Astrocyte (in vitro differentiated cells and primary cell): ENCODE measurements at regions not wholly inside any gene's neighbourhood (a gene's known extent, or its start where the extent isn't known, plus 50 kb on each side); places are given as distances from the start of the nearest gene placed in this dataset.

Source experiments
- DNase-seq: peaks from one replicate; pipeline ENCODE4 v3.0.0-alpha.2; 2010; ENCODE audit warnings: low read depth
- FAIRE-seq: peaks from 2 replicates; lab custom pipeline; 2011; peaks lifted over from hg19 to GRCh38; lab: Jason Lieb, UNC
- H2AFZ ChIP-seq: 2 replicates; pipeline ENCODE4 v1.6.0; 2012; ENCODE audit warnings: low read depth, low read length, inconsistent platforms
- H3K27ac ChIP-seq: 2 replicates; pipeline ENCODE4 v1.5.1; 2011; ENCODE audit warnings: low read depth, low read length, inconsistent platforms
- H3K27me3 ChIP-seq: 2 replicates; pipeline ENCODE4 v1.6.0; 2011; ENCODE audit warnings: low read length, inconsistent platforms; ENCODE audit not compliant: insufficient read depth
- H3K36me3 ChIP-seq: 2 replicates; pipeline ENCODE4 v1.5.1; 2011; ENCODE audit warnings: low read length, inconsistent platforms; ENCODE audit not compliant: insufficient read depth
- H3K4me1 ChIP-seq: 2 replicates; pipeline ENCODE4 v1.5.1; 2011; ENCODE audit warnings: low read length, inconsistent platforms; ENCODE audit not compliant: insufficient read depth
- H3K4me2 ChIP-seq: 2 replicates; pipeline ENCODE4 v1.6.0; 2012; ENCODE audit warnings: low read length, inconsistent platforms
- H3K4me3 ChIP-seq: 2 replicates; pipeline ENCODE4 v1.5.1; 2011; ENCODE audit warnings: low read depth, mild to moderate bottlenecking, low read length, inconsistent platforms; ENCODE audit not compliant: insufficient read depth
- H3K79me2 ChIP-seq: 2 replicates; pipeline ENCODE4 v1.6.0; 2012; ENCODE audit warnings: mild to moderate bottlenecking, low read length, inconsistent platforms; ENCODE audit not compliant: insufficient read depth
- H3K9ac ChIP-seq: 2 replicates; pipeline ENCODE4 v1.6.0; 2012; ENCODE audit warnings: mild to moderate bottlenecking, low read length, inconsistent platforms
- H3K9me3 ChIP-seq: 2 replicates; pipeline ENCODE4 v1.5.1; 2012; ENCODE audit warnings: low read depth, mild to moderate bottlenecking, low read length, inconsistent platforms; ENCODE audit not compliant: insufficient read depth
- H4K20me1 ChIP-seq: 2 replicates; pipeline ENCODE4 v1.6.0; 2012; ENCODE audit warnings: low read length, inconsistent platforms; ENCODE audit not compliant: insufficient read depth
- H3K27ac Mint-ChIP-seq: one replicate; pipeline ENCODE4 v1.8.0; 2021; ENCODE audit warnings: mild to moderate bottlenecking, mixed read lengths; ENCODE audit not compliant: unreplicated experiment
- H3K27me3 Mint-ChIP-seq: one replicate; pipeline ENCODE4 v1.8.0; 2021; ENCODE audit warnings: low read depth, mixed read lengths; ENCODE audit not compliant: unreplicated experiment
- H3K36me3 Mint-ChIP-seq: one replicate; pipeline ENCODE4 v1.8.0; 2021; ENCODE audit warnings: low read depth, mixed read lengths; ENCODE audit not compliant: unreplicated experiment
- H3K4me1 Mint-ChIP-seq: one replicate; pipeline ENCODE4 v1.8.0; 2021; ENCODE audit warnings: low read depth, mixed read lengths; ENCODE audit not compliant: unreplicated experiment
- H3K4me3 Mint-ChIP-seq: one replicate; pipeline ENCODE4 v1.8.0; 2021; ENCODE audit warnings: mild to moderate bottlenecking, moderate library complexity, mixed read lengths; ENCODE audit not compliant: unreplicated experiment
- H3K9me3 Mint-ChIP-seq: one replicate; pipeline ENCODE4 v1.8.0; 2021; ENCODE audit warnings: mild to moderate bottlenecking, mixed read lengths; ENCODE audit not compliant: unreplicated experiment
- EZH2 ChIP-seq: IDR thresholded peaks from 2 replicates; pipeline ENCODE4 v1.6.1; 2012; ENCODE audit warnings: mild to moderate bottlenecking, low read length, inconsistent platforms; ENCODE audit not compliant: insufficient read depth
- TF ChIP-seq, protein P1 (sequence below): IDR thresholded peaks from 2 replicates; pipeline ENCODE4 v1.5.1; 2011; ENCODE audit warnings: low read depth, mild to moderate bottlenecking, inconsistent platforms, low read length, moderate library complexity; ENCODE audit not compliant: insufficient read depth

DNA sequence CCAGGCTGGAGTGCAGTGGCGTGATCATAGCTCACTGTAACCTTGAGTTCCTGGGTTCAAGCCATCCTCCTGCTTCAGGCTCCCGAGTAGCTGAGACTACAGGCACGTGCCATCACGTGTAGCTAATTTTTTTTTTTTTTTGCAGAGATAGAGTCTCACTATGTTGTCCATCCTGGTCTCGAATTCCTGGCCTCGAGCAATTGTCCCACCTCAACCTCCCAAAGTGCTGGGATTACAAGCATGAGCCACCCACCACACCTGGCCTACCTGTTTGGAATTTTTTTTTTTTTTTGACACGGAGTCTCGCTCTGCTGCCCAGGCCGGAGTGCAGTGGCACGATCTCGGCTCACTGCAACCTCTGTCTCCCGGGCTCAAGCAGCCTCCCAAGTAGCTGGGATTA lies 117.1 kb upstream of the PARD3 start:
- H3K4me1 Mint-ChIP-seq, result no peaks in the 10 kb centered on the region

DNA sequence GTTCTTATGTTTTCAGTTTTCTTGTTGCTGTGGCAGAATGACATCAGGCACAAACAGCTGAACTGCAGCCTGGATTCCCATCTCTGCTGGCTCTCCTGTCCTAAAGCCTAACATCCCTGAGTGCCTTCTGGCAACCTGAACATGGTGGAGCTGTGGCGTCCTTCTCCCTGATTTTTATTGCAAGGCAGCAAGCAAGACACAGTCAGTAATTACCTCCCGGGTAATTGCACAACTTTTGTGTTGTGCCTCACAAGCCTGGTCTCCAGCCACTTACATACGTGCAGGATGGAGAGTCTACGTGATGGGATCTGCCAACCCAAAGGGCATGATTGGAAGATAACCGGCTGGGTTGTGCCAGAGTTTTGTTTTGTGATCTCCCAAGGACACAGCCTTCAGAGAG lies 116.1 kb upstream of the PARD3 start:
- Histone ChIP-seq H3K4me1 (no peaks in the 10 kb centered on the region), H3K79me2 (no peaks in the 10 kb centered on the region), H2AFZ (peak overlapping the region; percentile 18), H3K4me2 (no peak overlapping the region), H3K9ac (no peak overlapping the region), H3K9me3 (no peaks in the 10 kb centered on the region), H3K27ac (no peak overlapping the region), H3K36me3 (no peaks in the 10 kb centered on the region), H3K27me3 (peaks cover 2% of the 10 kb centered on the region), H3K4me3 (no peak overlapping the region), H4K20me1 (no peaks in the 10 kb centered on the region)
- DNase-seq (no peak), FAIRE-seq (no peak)
- Mint-ChIP-seq H3K27ac (no peak overlapping the region), H3K4me1 (no peaks in the 10 kb centered on the region), H3K36me3 (no peaks in the 10 kb centered on the region), H3K27me3 (peaks cover 5% of the 10 kb centered on the region), H3K4me3 (no peak overlapping the region), H3K9me3 (peaks cover 2% of the 10 kb centered on the region)
- no peak for TF ChIP-seq EZH2
- TF ChIP-seq, protein P1, sequence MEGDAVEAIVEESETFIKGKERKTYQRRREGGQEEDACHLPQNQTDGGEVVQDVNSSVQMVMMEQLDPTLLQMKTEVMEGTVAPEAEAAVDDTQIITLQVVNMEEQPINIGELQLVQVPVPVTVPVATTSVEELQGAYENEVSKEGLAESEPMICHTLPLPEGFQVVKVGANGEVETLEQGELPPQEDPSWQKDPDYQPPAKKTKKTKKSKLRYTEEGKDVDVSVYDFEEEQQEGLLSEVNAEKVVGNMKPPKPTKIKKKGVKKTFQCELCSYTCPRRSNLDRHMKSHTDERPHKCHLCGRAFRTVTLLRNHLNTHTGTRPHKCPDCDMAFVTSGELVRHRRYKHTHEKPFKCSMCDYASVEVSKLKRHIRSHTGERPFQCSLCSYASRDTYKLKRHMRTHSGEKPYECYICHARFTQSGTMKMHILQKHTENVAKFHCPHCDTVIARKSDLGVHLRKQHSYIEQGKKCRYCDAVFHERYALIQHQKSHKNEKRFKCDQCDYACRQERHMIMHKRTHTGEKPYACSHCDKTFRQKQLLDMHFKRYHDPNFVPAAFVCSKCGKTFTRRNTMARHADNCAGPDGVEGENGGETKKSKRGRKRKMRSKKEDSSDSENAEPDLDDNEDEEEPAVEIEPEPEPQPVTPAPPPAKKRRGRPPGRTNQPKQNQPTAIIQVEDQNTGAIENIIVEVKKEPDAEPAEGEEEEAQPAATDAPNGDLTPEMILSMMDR, result no peak

More for the DNA sequence above, 117.1 kb upstream of the PARD3 start:
- Histone ChIP-seq H3K36me3 (no peaks in the 10 kb centered on the region), H3K4me1 (no peaks in the 10 kb centered on the region), H3K4me2 (no peak overlapping the region), H3K27me3 (peaks cover 2% of the 10 kb centered on the region), H3K79me2 (no peaks in the 10 kb centered on the region), H4K20me1 (no peaks in the 10 kb centered on the region), H2AFZ (no peak overlapping the region), H3K4me3 (no peak overlapping the region), H3K9me3 (no peaks in the 10 kb centered on the region), H3K9ac (no peak overlapping the region), H3K27ac (no peak overlapping the region)
- H3K9me3 Mint-ChIP-seq, result no peaks in the 10 kb centered on the region
- TF ChIP-seq EZH2, result no peak
- TF ChIP-seq, protein P1, result no peak
- DNase-seq (no peak), FAIRE-seq (no peak)
- H3K27ac Mint-ChIP-seq, result no peak overlapping the region
- H3K36me3 Mint-ChIP-seq, result no peaks in the 10 kb centered on the region
- no peak overlapping the region for H3K4me3 Mint-ChIP-seq
- H3K27me3 Mint-ChIP-seq, result peaks cover 5% of the 10 kb centered on the region

DNA sequence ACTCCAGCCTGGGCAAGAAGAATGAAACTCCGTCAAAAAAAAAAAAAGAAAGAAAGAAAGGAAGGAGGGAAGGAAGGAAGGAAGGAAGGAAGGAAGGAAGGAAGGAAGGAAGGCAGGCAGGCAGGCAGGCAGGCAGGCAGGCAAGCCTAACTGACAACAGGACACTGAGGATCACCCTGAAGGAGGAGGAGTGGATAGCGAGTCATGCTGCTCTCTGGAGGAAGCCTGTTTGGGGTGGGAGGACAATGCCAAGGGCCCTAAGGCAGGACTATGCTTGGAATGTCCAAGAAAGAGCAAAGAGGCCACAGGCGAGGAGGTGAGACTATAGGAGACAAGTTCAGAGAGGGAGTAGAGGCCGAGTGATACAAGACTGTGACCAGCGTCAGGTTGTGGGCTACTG lies 107.0 kb upstream of the PARD3 start:
- H3K27ac Mint-ChIP-seq, result peak overlapping the region; percentile 66
- FAIRE-seq, result no peak
- no peak overlapping the region for H2AFZ ChIP-seq

More for the DNA sequence above, 107.0 kb upstream of the PARD3 start:
- H3K4me3 Mint-ChIP-seq, result no peak overlapping the region
- no peak overlapping the region for H3K4me3 ChIP-seq
- no peak overlapping the region for H3K9ac ChIP-seq
- no peak for DNase-seq
- peaks cover 8% of the 10 kb centered on the region for H3K27me3 Mint-ChIP-seq
- no peak for TF ChIP-seq EZH2
- TF ChIP-seq, protein P1, result no peak
- H3K27ac ChIP-seq, result no peak overlapping the region
- no peaks in the 10 kb centered on the region for H3K36me3 ChIP-seq
- H3K4me1 Mint-ChIP-seq, result peaks cover 5% of the 10 kb centered on the region
- no peaks in the 10 kb centered on the region for H3K36me3 Mint-ChIP-seq
- H3K79me2 ChIP-seq, result no peaks in the 10 kb centered on the region
- no peak overlapping the region for H3K4me2 ChIP-seq
- peaks cover 10% of the 10 kb centered on the region for H3K9me3 Mint-ChIP-seq
- no peaks in the 10 kb centered on the region for H3K9me3 ChIP-seq
- H3K4me1 ChIP-seq, result no peaks in the 10 kb centered on the region
- no peaks in the 10 kb centered on the region for H4K20me1 ChIP-seq
- H3K27me3 ChIP-seq, result peaks cover 8% of the 10 kb centered on the region
